ENCODE measurements at regions not wholly inside any gene's neighbourhood (a gene's known extent, or its start where the extent isn't known, plus 50 kb on each side); places are given as distances from the start of the nearest gene placed in this dataset.

DNA sequence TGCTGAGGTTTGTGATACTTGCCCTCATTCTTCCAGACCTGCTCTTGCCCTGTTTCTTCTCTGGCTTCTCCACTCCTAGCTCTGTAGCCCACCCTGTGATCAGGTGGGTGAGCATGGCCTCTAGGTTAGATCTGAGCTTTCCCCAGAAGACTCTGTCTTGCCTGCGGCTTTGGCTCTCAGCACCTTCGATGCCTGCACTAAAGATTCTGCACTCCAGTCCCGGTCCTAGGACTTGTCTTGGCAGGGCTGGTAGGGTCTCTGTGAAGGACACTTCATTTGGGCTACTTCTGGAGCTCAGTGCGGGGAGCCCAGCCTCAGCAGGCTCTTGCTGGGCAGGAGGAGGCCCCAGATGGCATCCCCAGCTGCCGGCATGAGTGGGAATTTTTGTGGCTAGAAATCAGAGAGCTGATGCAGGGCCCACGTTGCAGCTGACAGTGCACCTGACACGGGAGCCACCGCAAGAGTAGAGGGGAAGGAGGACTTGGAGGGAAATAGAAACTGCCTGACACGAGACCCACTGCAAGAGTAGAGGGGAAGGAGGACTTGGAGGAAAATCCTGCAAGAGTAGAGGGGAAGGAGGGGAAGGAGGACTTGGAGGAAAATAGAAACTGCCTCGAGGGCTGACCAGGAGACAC is 226.9 kb upstream of the B3GAT1 start:
- peak; percentile 32 for DNase-seq

DNA sequence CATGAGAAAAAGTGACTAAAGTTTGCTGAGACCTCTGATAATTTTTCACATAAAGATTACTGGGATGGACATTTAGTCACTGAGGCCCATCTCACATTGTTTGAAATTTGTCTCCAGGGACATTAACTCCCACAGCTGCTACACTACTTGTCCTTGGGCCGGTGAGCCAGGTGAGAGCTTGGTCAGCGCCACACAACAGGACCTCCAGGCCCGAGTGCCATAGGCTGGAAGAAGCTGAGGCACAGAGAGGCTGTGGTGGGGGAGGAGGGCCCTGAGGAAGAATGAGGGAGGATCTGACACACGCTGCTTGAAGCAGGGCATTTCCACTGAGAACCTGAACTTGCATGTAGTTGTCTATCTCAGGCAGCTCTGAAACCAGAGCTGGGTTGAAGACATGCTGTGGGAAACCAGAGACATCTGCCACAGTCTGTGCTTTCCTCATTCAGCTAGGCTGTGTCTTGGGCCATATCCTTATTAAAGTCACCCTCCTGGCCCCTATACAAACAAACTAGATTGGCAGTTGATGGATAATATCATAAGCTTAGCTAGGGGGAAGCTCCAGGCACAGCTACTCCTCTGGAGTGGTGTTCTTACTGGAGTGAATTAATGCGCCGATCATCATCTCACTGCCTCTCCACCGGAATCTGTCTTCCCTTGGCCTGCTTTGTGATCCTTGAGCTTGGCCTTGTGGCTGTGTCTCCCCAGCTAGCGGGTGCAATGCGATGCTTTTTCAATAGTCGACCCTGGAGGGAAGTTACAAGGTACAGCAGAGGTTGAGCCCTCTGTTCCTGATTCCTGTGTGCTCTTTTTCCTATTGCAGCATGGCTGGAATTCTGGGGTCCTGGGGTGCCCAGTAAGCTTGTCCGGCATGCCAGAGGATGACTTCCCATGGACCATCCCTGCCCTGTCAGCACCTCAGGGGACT is 225.3 kb upstream of the B3GAT1 start:
- no peak for DNase-seq

DNA sequence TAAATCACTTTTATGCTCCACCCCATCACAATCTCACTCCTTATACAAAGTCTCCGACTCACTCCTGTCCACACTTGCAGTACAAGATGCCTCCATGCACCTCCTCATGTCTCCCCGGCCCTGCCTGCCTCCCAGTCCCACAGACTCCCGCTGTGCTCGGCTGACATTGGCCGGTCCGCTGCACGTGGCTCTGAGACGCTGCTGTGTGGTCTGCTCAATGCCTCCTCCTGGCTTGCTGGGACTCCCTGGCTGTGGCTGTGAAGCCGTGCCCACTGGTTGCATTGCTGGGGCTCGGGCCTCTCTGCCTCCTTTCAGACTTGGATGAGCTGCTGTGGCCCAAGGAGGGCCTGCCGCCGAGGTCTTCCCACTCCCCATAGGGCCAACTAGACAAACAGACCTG is 224.0 kb upstream of the B3GAT1 start:
- no peak for DNase-seq

DNA sequence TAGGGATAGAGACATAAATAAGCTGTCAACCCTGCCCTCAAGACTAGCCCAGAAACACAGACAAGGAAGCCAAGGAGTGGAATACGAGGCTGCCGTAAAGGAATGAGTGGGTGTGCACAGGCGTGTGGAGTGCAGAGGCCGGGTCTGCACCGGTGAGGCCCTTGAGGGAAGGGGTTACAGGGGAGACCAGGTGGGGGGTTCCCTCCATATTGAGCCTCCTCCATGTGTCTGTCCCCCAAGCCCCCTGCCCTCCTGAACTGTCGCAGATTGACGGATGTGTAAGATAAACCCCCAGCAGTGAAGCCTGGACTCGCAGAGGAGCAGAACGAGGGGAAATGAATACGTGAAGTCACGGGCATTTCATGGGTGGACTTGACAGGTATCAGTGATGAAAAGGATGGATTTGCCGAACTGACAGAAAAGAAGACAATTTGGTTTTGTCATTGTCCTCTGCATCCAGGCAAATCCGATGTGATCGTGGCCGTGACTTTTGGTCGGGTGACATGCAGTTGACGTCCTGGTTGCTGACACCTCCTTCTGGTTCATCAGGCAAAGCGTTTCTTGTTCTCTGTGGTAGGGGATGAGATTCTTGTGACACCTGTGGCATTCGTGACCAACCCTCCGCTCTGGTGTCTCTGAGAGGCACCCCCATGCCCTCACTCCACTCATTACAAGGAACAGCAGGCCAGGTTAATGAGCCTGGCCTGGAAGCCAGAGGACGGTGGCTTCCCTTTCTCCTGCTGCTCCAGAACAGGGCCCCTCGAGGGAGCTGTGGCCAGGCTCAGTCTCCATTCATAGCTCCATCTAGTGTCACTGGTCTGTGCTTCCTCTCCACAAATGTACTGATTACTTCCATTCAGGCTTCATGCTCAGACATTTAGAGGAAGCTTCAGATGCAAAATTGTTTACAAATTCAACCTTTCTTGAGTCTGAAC is 223.1 kb upstream of the B3GAT1 start:
- DNase-seq: no peak

DNA sequence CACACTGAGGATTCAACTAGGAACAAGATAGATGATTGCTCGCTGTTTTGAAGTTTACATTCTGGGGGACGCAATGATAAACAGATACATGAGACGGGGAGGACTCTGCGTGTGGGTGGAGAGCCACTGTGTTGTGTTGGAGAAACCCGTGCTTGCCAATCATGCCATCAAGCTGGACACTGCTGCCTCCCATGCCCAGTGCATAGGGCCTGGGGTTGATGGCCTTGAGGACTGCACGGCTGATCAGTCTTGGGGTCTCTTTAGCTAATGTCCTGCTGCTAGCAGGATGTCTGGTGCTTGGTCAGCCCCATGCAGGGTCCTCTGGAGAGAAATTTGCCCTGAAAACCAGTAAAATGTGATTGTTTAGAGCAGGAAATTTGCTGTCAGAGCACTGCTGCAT is 221.2 kb upstream of the B3GAT1 start:
- DNase-seq: no peak

DNA sequence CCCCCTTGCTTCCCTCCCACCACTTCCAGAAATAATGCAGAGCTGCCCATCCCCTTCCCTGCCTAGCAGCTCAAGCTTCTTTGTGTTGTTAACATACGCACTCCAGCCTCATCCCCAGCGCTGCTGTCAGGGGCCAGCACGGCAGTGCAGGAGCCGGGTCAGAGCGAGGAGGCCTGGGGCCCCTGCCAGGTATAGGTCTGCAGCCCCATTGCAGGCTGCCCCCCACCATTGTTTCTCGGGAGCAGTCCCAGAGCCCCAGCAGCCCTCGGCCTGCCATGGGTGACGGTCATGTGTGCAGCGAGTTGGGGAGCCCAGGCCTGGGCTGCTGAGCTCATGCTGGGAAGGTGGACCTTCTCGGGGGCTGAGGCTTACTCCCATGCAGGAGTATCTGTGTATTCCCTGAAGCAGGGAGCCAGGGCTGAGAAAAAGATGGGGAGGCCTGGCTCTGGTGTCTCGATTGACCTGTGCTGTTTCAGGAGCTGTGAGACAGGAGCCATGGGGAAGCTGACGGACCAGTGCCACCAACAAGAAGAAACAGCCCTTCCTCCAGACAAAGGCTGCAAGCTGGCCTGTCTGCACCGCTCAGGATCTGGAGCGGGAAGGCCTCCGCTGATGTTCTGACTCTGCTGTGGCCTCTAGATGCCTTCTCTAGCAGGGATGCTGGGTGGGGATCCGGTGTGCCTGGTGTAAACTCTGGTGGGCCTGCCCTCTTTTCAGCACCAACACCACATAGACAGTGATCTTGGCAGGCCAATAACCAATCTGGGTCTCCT is 220.5 kb upstream of the B3GAT1 start:
- no peak for DNase-seq

DNA sequence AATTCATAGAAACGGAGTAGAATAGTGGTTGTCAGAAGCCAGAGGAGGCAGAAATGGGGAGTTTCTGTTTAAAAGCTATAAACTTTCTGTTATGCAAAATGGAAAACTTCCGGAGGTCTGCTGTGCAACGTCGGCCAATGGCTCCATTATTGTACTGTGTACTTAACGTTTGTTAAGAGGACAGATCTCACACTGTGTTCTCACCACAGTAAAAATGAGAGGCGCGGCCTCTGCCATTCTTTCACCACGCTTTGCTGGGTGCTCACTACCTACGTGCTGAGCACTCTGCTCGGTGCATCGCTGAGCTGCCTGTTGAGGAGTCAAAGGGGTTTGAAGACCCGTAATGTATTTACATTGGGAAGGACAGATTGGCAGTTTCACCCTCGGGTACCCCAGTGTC is 218.8 kb upstream of the B3GAT1 start:
- DNase-seq: no peak

DNA sequence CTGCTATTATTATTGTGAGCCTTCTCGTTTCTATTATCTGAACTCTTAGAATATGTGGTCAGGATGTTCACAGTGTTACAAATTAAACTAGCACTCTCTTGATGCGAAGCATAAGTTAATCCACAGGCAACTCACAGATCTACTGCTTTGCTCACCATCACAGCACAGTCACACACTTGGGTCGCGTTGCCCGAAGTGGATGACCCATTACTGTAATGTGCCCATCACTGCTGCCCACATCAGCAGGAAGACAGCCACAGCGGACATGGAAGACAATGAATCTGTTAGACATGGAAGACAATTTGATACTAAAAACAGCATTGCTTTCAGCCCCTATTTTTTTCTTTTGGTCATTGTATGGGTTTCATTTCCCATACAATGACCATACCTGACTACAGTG is 216.4 kb upstream of the B3GAT1 start:
- no peak for DNase-seq

DNA sequence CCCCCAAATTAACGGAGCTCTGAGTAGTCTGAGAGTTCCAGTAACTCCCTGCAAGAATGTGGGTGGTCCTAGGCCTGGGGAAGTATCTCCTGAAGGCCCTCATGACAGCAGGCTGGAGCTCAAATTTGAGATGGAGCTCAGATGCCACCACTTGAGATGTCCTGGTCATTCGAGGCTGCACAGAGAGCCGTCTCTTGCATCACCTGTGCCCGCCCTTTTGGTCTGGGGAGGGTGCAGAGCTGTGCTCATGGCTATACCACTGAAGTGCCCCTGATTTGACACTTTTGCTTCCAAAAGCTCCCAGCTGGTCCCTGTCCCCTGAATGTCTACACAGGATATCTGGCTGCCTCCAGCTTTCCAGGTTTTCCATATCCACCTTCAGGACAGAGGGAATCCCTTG is 214.0 kb upstream of the B3GAT1 start:
- no peak for DNase-seq

DNA sequence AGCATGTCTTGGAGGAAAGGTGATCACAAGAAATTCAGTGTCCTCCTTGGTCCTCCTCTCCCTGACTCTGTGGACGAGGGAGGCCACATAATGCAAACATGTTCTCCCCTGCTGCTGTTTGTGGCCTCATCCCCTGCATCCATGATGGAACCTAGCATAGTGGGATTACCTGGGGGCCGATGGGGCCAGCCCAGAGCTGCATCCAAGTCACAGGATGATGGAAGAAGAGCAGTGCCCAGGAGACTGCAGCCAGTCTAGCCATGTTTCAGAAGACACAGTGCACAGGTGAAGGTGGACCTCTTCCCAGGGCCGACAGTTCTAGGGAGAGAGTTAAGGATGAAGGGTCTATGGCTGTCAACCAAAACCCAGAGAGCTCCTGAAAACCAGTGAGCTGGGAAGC is 213.6 kb upstream of the B3GAT1 start:
- DNase-seq: no peak

DNA sequence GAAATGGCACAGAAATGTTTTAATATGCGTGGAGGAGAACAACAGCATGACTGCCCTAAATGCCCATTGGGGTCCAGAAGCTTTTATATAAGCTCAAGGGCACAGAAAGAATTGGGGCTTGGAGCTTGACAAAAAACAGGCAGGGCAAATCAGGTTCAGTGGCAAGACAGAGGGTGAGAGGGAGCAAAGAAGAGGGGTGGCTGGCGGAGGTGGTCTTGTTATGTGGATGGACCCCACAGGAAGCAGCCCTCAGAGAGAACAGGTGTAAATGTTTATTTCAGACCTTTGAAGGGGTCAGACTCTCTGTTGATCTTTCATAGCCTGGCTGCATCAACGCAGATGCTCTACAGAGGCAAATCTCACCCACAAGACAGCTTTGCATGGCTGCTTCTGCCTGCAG is 213.1 kb upstream of the B3GAT1 start:
- no peak for DNase-seq

DNA sequence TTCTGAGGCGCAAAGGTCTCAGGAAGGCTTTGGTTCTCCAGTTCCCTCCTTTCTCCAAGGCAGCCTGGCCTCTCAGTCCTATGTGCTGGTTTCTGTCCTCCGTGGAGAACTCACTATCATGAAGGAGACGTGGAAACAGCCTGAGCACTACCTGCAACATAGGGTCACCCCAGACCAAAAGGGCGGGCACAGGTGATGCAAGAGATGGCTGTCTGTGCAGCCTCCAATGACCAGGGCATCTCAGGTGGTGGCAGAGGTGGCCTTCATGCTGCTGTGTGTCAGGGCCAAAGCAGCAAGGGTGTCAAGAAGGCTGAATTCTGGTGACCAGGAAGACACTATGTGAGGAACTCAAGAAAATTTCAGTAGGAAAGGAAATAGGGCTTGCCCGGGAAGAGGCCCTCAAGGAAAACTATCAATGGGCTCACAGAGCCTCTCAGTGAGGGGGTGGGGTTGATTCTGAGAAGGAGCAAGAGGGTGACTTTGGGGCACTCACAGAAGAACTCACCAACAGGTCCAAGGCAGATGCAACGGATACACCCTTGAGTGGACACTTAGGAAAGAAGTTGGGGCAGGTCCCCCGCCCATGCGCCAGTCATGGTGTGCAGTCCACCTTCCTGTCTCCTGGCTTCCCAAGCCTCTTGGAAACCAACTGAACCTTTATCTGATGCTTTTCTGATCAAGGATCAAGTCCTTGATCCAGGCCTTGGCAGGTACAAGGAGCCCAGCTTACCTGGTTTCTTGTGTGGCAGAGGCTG is 212.3 kb upstream of the B3GAT1 start:
- no peak for DNase-seq

DNA sequence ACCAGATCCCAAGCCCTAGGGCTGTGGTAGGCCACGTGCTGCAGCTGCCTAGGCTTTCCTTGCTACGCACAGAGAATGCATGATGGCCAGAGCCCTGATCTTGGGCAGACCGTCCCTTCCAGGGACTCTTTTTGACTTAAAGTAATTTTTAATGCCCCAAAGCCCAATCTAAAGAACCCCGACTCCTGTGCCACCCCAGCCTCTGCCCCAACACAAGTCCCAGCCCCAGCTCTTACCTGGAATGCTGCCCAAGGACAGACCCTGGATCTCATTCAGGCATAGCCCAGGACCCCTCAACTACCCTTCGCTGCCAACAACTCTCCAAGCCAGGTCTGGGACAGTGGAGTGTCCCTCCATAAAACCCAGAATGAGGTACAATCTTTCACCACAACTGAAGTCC is 211.7 kb upstream of the B3GAT1 start:
- no peak for DNase-seq

DNA sequence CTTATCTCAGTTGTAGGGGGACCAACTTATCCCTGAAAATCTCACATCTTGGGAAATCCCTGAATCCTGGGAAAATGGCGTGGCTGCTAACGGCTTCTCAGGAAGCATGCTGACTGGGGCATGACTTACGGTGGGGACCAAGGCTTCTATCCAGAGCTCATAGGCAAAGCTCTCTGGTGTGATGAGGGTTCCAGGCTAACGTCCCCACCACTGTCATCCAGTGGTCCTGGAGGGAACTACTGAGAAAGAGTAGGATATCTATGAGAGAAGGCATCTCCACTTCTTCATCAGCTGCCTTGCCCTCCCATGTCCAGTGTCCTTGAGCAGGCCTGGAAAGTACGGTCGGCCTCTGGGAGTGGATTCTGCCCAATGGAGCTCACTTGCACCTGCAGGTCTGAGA is 210.4 kb upstream of the B3GAT1 start:
- DNase-seq: no peak

DNA sequence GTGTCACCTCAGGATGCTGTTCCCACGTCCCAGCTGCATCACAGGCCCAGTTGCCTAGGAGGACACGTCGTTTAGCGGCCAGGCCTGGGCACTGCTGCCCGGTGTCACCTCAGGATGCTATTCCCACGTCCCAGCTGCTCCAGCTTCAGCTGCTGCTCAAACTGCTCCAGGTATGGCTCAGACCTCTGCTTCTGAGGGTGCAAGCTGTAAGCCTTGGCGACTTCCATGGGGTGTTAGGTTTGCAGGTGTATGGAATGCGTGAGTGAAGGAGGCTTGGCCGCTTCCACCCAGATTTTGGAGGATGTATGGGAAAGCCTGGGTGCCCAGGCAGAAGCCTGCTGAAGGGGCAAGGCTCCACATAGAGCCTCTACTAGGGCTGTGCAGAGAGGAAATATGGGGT is 205.3 kb upstream of the B3GAT1 start:
- DNase-seq: no peak

DNA sequence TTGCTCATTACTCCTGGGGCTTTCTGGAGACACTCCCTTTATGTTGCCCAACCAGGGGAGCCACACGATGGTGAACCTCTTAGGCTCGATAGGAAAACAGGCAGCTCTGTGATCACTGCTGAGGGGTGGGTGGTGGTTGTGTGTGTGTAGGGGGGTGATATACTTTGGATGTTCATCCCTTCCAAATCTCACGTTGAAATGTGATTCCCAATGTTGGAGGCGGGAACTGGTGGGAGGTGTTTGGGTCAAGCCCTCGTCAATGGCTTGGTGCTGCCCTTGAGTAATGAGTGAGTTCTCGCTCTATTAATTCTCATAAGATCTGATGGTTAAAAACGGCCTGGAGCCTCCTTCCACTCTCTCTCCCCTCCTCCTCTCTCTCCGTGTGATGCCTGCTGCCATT is 204.0 kb upstream of the B3GAT1 start:
- DNase-seq: no peak

DNA sequence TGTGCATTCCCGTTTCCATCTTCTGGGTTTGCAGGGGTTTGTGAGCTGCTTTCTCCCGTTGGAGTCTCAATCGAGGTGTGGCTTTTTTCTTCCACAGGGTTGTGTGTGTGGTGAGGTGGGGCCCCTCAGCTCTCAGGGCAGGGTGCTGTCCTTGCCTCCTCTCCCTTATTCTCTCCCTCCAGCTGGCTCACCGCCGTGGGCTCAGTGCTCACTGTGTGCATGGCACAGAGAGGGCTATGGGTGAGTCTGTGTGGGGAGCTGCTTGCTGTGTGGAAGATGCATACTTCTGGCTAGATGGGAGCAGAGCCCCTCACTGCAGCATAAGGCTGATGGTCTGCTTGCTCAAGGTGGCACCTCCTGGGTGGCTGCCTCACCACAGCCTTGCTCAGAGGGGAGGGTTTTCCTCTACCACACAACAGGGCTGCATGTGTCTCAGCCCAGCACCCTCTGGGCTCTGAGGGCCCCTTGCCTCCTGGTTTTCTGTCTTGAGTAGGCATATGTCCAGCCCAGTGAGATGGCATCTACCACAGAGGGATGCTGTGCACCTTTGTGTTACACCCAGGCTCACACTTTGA is 203.1 kb upstream of the B3GAT1 start:
- DNase-seq: no peak

DNA sequence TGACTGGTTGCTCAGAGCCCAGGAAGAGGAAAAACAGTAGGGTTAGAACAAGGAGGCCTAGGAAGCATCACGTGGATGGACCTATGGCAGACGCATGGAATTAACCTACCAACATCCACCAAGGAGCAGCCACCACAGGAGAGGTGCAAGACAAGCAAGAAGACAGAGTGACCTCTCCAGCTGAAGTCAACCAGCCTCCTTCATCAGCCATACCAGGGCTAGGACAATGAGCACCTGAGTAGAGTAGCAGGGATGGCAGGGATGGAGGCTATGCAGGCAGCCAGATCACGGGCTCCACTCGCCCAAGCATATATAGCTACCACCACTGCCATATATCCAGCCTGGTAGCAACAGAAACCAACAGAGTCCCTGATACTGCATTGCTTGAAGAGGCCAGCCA is 202.1 kb upstream of the B3GAT1 start:
- no peak for DNase-seq

DNA sequence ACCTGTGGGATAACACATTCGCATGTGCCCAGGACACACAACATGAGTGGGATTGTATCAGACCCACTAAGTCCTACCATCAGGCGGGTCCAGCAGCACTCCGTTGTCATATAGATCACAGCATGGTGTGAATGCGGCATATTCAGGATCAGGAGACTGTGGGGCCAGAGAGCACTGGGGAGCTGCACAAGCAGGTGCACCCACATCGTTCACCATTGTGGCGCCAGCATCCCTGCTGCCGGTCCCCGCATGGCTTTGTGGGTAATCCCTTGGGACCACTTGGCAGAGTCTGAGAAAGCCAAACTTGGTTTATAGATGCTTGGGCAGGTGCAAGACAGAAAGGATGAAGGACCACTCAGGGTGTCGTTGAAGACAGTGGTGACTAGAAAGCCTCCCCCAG is 201.6 kb upstream of the B3GAT1 start:
- DNase-seq: no peak

DNA sequence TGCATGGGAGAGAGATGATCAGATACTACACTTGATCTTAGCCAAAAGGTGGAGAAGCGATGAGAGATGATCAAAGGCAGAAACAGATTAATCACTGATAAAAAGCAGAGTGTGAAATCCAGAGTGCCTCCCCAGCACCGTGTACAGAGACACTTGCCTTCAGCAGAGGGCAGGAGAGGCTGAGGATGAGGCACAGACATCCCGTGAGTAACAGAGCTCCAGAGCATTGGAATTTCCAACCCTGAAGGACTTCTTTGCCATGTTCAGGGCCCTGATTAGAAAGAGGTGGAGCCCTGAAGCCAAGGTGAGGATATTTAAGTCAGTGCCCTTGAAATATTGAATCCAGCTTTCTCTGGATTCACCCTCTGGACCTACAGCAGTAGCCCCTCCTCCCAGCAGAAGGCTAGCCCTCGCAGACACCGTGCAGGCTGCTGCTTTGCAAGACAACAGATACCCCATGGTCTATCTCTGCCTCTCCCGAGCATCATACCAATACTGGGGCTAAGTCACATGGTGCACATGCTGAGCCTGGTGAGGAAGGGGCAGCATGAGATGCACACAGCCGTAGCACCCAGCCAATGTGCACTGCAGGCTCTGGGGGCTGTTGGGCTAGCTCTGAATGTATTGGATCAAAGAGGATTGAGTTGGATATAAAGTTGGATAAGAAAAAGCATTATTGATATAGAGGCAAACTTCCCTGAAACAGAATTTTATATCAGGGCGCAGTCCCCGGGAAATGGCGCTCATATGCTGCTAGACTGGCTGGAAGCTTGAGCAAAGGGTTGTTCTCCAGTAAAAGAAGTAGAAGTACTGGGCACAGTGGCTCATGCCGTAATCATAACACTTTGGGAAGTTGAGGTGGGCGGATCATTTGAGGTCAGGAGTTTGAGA is 200.3 kb upstream of the B3GAT1 start:
- no peak for DNase-seq

DNA sequence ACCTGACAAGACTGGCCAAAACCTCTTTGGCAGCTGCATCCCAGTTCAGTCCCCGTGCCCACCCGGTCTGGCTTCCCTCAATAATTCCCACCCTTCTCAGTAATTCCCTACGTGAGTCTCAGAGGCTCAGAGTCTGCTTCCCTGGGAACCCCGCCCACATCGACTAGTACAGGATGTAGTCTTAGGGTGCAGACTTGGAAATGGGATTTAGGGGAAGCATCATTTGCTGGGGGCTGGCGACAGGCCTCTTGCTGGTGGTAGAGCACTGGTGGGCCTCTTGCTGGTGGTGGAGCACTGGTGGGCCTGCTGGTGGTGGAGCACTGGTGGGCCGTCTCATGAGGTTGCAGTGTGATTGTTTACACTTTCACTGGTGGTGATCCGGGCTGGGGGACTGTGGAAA is 199.5 kb upstream of the B3GAT1 start:
- no peak for DNase-seq

Data from inflammatory macrophage treated with lipopolysaccharide for 4 hours (primary cell).